SK-N-SH (cell line): ENCODE measurements at regions not wholly inside any gene's neighbourhood (a gene's known extent, or its start where the extent isn't known, plus 50 kb on each side); places are given as distances from the start of the nearest gene placed in this dataset.

Experiments
- CTCF ChIA-PET: fragments of 300-600, 350-600 bp; formaldehyde crosslinking; extraction: SDS; loops from one replicate; lab custom pipeline; 2021; lab: Yijun Ruan, JAX
- POLR2A ChIA-PET: fragments of 350-600 bp; sonication (Branson Sonifier 250); formaldehyde crosslinking; extraction: SDS; loops from one replicate; lab custom pipeline; 2020; ENCODE audit warnings: antibody characterized with exemption, inconsistent platforms; lab: Yijun Ruan, JAX
- DNase-seq: peaks from one replicate; pipeline ENCODE4 v3.0.0; 2012
- H2AFZ ChIP-seq: fragments of 200-600 bp; sonication (generic); 2 replicates; pipeline ENCODE4 v1.8.1; 2016; ENCODE audit warnings: antibody characterized with exemption, mild to moderate bottlenecking, low read depth
- H3F3A ChIP-seq: fragments of 200-600 bp; sonication (generic); replicated peaks from 2 replicates; pipeline ENCODE3; 2016; ENCODE audit warnings: antibody characterized with exemption, mild to moderate bottlenecking; ENCODE audit not compliant: insufficient read depth
- H3K27ac ChIP-seq, 2 experiments: fragments of 200-500 bp in 1 of 2; fragments of 200-600 bp in 1 of 2; sonication (Bioruptor generic) in 1 of 2; sonication (generic), shearing (Covaris generic) in 1 of 2; 2 replicates each; pipeline versions ENCODE4 v1.5.1 to v1.6.1; 2014 to 2016; ENCODE audit warnings: low read depth in 2 of 2, inconsistent platforms in 1 of 2, low read length in 1 of 2, mild to moderate bottlenecking in 1 of 2, mixed read lengths in 1 of 2
- H3K27me3 ChIP-seq: fragments of 200-600 bp; sonication (generic), shearing (Covaris generic); 2 replicates; pipeline ENCODE4 v1.6.1; 2016; ENCODE audit warnings: mixed run types; ENCODE audit not compliant: insufficient read depth
- H3K36me3 ChIP-seq, 2 experiments: fragments of 200-500 bp in 1 of 2; fragments of 200-600 bp in 1 of 2; sonication (Bioruptor generic) in 1 of 2; sonication (generic) in 1 of 2; replicated peaks in 1 of 2; 2 replicates each; pipeline versions ENCODE3 to v1.5.1; 2014 to 2016; ENCODE audit warnings: low read length in 1 of 2, mild to moderate bottlenecking in 1 of 2; ENCODE audit not compliant: insufficient read depth in 2 of 2, control insufficient read depth in 1 of 2
- H3K4me1 ChIP-seq, 2 experiments: fragments of 200-500 bp in 1 of 2; fragments of 200-600 bp in 1 of 2; sonication (Bioruptor generic) in 1 of 2; sonication (generic), shearing (Covaris generic) in 1 of 2; 2 replicates each; pipeline versions ENCODE4 v1.5.1 to v1.6.1; 2014 to 2016; ENCODE audit warnings: low read depth in 1 of 2, low read length in 1 of 2, mixed run types in 1 of 2; ENCODE audit not compliant: insufficient read depth in 2 of 2, control insufficient read depth in 1 of 2
- H3K4me2 ChIP-seq: fragments of 200-600 bp; sonication (generic), shearing (Covaris generic); 2 replicates; pipeline ENCODE4 v1.6.1; 2017; ENCODE audit warnings: mixed run types
- H3K4me3 ChIP-seq, 2 experiments: fragments of 200-500 bp in 1 of 2; fragments of 200-600 bp in 1 of 2; sonication (Bioruptor generic) in 1 of 2; sonication (generic), shearing (Covaris generic) in 1 of 2; 2 replicates each; pipeline versions ENCODE4 v1.5.1 to v1.8.1; 2014 to 2016; ENCODE audit warnings: low read depth in 2 of 2, inconsistent platforms in 1 of 2, low read length in 1 of 2, mild to moderate bottlenecking in 1 of 2, mixed read lengths in 1 of 2, moderate library complexity in 1 of 2
- H3K79me2 ChIP-seq: fragments of 200-600 bp; sonication (generic); 2 replicates; pipeline ENCODE4 v1.8.1; 2017; ENCODE audit warnings: mild to moderate bottlenecking; ENCODE audit not compliant: insufficient read depth
- H3K9ac ChIP-seq: fragments of 200-600 bp; sonication (generic); 2 replicates; pipeline ENCODE4 v1.6.1; 2017; ENCODE audit warnings: mixed run types
- H3K9me2 ChIP-seq: fragments of 200-600 bp; sonication (generic); 2 replicates; pipeline ENCODE4 v1.6.1; 2017; ENCODE audit warnings: mixed run types
- H3K9me3 ChIP-seq: fragments of 200-600 bp; sonication (generic); 2 replicates; pipeline ENCODE4 v1.6.1; 2017; ENCODE audit warnings: mixed run types, mild to moderate bottlenecking, moderate library complexity
- H4K20me1 ChIP-seq: fragments of 200-600 bp; sonication (generic); 2 replicates; pipeline ENCODE4 v1.6.1; 2017; ENCODE audit warnings: mild to moderate bottlenecking, mixed run types; ENCODE audit not compliant: insufficient read depth
- CTCF ChIP-seq: fragments of 200-600 bp; sonication (generic); IDR thresholded peaks from 2 replicates; pipeline ENCODE4 v1.6.1; 2017; ENCODE audit warnings: antibody characterized with exemption, mild to moderate bottlenecking, moderate library complexity
- FOSL2 ChIP-seq: IDR thresholded peaks from 2 replicates; pipeline ENCODE4 v1.4.0; 2012; ENCODE audit warnings: low read depth, mild to moderate bottlenecking, moderate library complexity, borderline replicate concordance
- FOXJ3 ChIP-seq: sonication (generic); formaldehyde crosslinking; IDR thresholded peaks from 2 replicates; pipeline ENCODE4 v1.5.1; 2020; ENCODE audit warnings: mild to moderate bottlenecking, missing genetic modification reagents
- JUND ChIP-seq: IDR thresholded peaks from 2 replicates; pipeline ENCODE4 v1.4.0; 2012
- MAX ChIP-seq: IDR thresholded peaks from 2 replicates; pipeline ENCODE4 v1.4.0; 2012; ENCODE audit warnings: low read depth
- PBX3 ChIP-seq: IDR thresholded peaks from 2 replicates; pipeline ENCODE4; 2012
- TEAD4 ChIP-seq: IDR thresholded peaks from 2 replicates; pipeline ENCODE4 v1.4.0; 2012; ENCODE audit warnings: mild to moderate bottlenecking, borderline replicate concordance; ENCODE audit not compliant: insufficient read depth
- USF1 ChIP-seq: IDR thresholded peaks from 2 replicates; pipeline ENCODE4 v1.4.0; 2012; ENCODE audit warnings: low read depth, borderline replicate concordance
- WGBS: methylation state at CpG from one replicate; pipeline ENCODE4 v1.1.6; 2017; ENCODE audit warnings: low lambda C conversion rate; 5-methylcytosine and 5-hydroxymethylcytosine counted together

- CTCF ChIA-PET: interaction anchor here (0.5 to 1.4 kb wide), 2 partner anchors 28 to 287 kb away, joined by 3 to 4 read pairs; no protein-coding TSS in a partner anchor
- H3K4me2 ChIP-seq: no peak overlapping the region
- POLR2A ChIA-PET: no interaction called here
- H3K27me3 ChIP-seq: no peaks in the 10 kb centered on the region
- no peak overlapping the region for H2AFZ ChIP-seq
- 69% methylated on average over 3 of the region's 3 CpGs for WGBS
- peaks cover 6% of the 10 kb centered on the region for H3F3A ChIP-seq
- H3K9me2 ChIP-seq: no peaks in the 10 kb centered on the region
- H3K36me3 ChIP-seq: no peaks in the 10 kb centered on the region
- H3K9ac ChIP-seq: no peak overlapping the region
- no peak for TF ChIP-seq USF1
- TF ChIP-seq JUND: no peak
- no peak for TF ChIP-seq FOSL2
- no peak for TF ChIP-seq CTCF
- no peak for TF ChIP-seq MAX
- no peak for TF ChIP-seq FOXJ3
- TF ChIP-seq, all 33 proteins: peak for 0
- H3K9me3 ChIP-seq: no peaks in the 10 kb centered on the region
- DNase-seq: no peak
- H3K79me2 ChIP-seq: peaks cover 36% of the 10 kb centered on the region
- H3K4me3 ChIP-seq: no peak overlapping the region
- H3K27ac ChIP-seq: no peak overlapping the region
- H4K20me1 ChIP-seq: no peaks in the 10 kb centered on the region
- H3K4me1 ChIP-seq: peaks cover 9 to 35% of the 10 kb centered on the region in 2 experiments; a peak in 3 of 4 replicates
Observed at GRCh38 chr17:72511874-72512273, 391.1 kb downstream of the SOX9 start.

- POLR2A ChIA-PET: no interaction called here
- no peaks in the 10 kb centered on the region for H4K20me1 ChIP-seq
- CTCF ChIA-PET: interaction anchor here (0.6 kb wide), 1 partner anchor 152 kb away, joined by 4 read pairs; no protein-coding TSS in a partner anchor
- WGBS: 88% methylated on average over 8 of the region's 8 CpGs
- no peak overlapping the region for H2AFZ ChIP-seq
- H3K36me3 ChIP-seq: no peaks in the 10 kb centered on the region
- H3K9me3 ChIP-seq: no peaks in the 10 kb centered on the region
- peaks cover 6% of the 10 kb centered on the region for H3F3A ChIP-seq
- H3K4me3 ChIP-seq: no peak overlapping the region
- no peak overlapping the region for H3K9ac ChIP-seq
- H3K27me3 ChIP-seq: no peaks in the 10 kb centered on the region
- H3K27ac ChIP-seq: no peak overlapping the region
- TF ChIP-seq TEAD4 (no peak), PBX3 (no peak), JUND (no peak)
- H3K4me1 ChIP-seq: peaks cover 9 to 32% of the 10 kb centered on the region in 2 experiments; a peak in 3 of 4 replicates
- H3K4me2 ChIP-seq: no peak overlapping the region
- H3K9me2 ChIP-seq: no peaks in the 10 kb centered on the region
- H3K79me2 ChIP-seq: peaks cover 37% of the 10 kb centered on the region
- no peak for DNase-seq
Observed at GRCh38 chr17:72512649-72513556, 392.1 kb downstream of the SOX9 start.
